Stimulated activated CD8-positive, alpha-beta memory T cell treated with anti-CD3 and anti-CD28 coated beads, Interleukin-2, amount 100 ng/mL, for 1 hour (primary cell): ENCODE measurements at regions not wholly inside any gene's neighbourhood (a gene's known extent, or its start where the extent isn't known, plus 50 kb on each side); places are given as distances from the start of the nearest gene placed in this dataset.

ENCODE experiments used
- DNase-seq, 2 donors: peaks; one replicate each; pipeline ENCODE4 v3.0.0-alpha.2; 2020; ENCODE audit warnings: low read depth in 2 of 2

DNA sequence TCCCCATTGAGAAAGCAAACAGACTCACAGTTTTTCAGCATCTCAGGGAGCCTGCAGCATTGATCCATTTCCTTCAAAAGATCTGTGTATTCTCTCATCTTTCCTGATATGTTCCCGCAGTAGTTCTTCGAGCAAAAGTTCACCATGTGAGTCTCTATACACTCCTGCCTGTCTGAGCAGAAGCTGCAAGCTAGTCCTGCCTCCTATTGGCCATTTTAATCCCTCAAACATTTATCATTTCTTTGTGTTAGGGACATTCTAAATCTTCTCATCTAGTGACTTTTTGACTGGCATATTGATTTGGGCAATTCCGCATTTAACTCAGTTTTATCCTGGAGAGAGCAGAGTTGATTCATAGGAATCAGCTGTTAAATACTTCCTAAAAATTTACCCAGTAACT, 660.4 kb upstream of the KLF12 start:
- no peak for DNase-seq

DNA sequence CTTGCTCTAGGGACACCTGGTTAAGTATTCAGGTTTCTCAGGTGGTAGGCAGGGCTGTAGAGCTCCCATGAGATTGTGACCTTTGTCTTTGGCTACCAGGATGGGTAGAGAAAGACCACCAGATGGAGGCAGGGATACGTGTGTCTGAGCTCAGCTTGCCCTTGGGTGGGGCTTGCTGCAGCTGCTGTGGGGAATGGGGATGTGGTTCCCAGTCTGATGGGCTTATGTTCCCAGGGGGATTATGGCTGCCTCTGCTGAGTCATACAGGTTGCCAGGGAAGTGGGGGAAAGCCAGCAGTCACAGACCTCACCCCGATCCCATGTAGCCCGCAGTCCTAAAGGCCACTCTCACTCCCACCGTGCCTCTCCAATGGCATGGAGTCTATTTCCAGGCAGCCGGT, 659.9 kb upstream of the KLF12 start:
- DNase-seq, result no peak

- no peak for DNase-seq
Observed at GRCh38 chr13:74784959-74785358, 650.8 kb upstream of the KLF12 start.

GRCh38 chr13:74778946-74779345, 644.7 kb upstream of the KLF12 start:
- no peak for DNase-seq

DNA sequence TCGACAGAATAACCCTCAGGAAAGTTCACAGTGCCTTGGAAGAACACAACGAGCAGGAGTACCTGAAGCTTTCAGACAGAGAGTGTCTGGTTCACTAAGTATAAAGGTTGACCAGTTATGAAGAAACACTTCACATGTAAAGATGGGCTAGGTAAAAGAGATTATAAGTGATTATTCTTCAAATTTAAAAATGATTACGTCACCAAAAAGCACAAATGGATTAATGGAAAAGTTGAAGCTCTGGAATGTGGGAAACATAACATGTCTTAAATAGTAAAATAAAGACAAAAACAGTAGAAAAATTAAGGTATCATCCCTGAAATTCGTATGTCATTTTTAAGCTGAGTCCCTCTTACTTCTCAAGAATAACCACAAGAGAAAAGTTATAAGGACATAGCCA, 643.9 kb upstream of the KLF12 start:
- no peak for DNase-seq

DNA sequence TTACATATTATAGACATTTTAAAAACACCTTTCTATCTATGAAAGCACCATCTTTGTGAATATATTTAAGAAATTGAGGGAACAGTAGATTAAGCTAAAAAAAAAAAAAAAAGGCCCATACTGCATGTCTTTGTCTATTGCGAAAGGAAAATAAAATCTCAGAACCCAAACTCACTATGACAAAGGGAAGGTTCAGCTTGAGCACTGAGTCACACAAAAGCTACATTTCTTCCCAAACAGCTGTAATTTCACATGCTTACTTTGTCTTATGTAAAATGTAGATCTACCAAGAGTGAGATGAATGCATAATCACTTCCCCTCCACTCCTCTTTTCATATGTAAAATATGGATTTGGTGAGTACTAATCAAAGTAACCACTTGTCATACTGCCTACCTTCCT, 640.1 kb upstream of the KLF12 start:
- DNase-seq, result no peak

DNA sequence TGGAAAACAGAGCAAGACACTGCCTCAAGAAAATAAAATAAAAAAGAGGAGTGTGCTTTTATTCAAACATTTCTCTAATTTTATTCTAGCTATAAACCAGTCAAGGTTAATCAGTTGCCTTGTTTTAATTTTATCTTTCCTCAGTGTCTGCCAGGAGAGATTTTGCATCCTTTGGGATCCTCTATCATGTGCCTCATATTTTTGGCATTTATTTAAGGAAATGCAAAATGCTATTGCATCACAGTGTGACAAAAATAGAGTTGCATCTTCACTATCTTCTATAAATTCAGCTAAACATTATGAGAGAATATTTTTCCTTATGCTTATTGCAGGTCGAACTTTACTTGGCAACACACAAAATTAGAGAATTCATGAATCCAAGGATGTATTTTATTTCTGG, 639.0 kb upstream of the KLF12 start:
- no peak for DNase-seq

GRCh38 chr13:74771964-74772363, 637.8 kb upstream of the KLF12 start:
- no peak for DNase-seq

DNA sequence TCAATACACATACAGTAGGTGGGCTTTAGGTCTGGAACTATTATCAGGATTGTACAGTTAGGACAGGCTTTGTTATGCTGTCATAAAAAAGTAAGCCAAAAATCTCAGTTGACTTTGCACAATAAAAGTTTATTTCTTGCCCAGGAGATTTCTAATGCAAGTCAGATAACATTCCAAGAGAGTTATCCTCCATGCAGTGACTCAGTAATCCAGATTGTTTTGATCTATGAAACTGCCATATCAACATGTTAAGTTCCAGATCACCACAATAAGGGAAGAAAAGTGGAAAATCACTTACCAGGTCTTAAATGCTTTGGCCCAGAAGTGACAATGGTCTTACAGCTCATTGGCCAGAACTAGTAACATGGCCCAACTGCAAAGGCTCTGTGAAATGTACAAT, 636.2 kb upstream of the KLF12 start:
- DNase-seq, result no peak

DNA sequence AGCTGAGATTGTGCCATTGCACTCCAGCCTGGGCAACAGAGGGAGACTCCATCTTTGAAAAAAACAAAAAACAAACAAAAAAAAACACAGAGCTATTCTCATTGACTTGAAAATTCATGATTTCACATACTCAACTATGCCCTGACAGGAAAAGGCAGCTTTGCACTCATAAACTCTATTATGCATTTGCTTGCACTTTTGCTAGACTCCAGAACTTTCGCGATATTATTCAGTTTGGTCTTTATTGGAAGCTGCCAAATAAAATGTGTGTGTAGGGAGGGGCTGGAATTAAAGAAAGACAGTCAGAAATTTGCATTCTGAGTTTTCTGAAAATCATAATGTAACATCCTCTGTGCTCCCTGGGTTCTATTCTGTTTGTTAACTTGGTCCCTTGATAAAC, 635.1 kb upstream of the KLF12 start:
- no peak for DNase-seq

- DNase-seq, result no peak
Observed at GRCh38 chr13:74768521-74769085, 634.4 kb upstream of the KLF12 start.

GRCh38 chr13:74767050-74767449, 632.8 kb upstream of the KLF12 start:
- no peak for DNase-seq

DNA sequence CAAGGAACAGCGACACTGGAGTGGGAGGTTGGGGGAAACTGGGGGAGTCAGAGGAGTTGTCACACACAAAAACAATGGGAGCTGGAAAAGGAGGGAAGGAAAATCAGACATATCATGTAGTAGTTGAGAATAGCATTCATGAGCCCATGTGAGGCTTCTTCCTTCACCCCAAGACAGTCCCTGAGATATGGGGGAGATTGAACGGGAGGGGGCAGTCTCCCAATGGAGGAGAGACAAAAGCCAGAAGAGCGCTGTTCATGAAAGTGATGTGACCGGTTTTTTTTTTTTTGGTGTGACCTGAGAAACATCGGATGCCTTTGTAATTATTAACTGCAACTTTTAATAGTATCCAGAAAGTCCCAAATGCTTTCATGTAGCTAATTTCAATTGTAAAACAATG, 631.8 kb upstream of the KLF12 start:
- no peak for DNase-seq

DNA sequence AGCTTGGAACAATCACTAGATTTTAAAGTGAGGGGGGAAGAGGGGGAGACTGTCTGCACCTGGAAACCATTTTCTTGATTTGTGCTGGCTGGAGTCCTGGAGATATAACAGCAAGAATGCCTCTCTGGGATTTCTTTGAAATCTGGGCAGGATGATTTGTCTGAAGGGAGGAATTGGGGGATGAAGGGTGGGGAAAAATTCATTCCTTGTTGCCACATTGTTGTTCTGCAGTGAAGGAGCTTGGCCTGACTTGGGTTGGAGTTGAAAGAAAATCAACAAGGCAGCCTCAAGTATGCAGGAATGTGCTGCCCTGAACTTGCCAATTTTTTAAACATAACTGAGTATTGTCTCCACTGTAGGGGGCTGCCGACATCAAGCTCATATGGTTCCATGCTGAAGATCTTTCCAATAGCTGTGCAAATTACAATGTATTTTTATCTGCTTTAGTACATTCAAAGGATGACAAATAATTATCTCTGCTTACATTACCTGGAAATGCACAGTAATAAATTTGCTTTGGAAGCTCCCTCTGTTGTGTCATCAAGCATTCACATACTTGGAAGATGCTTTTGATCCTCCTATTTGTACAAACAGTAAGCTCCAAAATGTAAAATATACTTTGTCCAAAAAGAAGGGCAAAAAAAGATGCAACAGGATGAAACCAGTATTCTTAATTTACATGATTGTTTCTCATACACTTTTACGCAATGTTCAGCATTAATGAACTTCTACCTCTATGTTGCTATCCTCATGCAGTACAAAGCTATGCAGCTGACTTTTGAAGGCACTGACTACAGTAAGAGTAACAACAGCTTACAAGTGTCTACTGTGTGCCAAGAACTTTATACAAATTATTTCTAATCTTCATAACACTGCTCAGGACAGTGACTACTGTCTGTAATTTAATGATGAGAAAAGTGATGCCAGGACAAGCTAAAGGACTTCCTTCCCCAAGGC, 627.9 kb upstream of the KLF12 start:
- DNase-seq, result no peak

- no peak for DNase-seq
Observed at GRCh38 chr13:74758188-74758587, 624.0 kb upstream of the KLF12 start.

GRCh38 chr13:74755065-74755464, 620.9 kb upstream of the KLF12 start:
- DNase-seq, result no peak

- no peak for DNase-seq
Observed at GRCh38 chr13:74751739-74752138, 617.5 kb upstream of the KLF12 start.

GRCh38 chr13:74747186-74747955, 613.2 kb upstream of the KLF12 start:
- no peak for DNase-seq

DNA sequence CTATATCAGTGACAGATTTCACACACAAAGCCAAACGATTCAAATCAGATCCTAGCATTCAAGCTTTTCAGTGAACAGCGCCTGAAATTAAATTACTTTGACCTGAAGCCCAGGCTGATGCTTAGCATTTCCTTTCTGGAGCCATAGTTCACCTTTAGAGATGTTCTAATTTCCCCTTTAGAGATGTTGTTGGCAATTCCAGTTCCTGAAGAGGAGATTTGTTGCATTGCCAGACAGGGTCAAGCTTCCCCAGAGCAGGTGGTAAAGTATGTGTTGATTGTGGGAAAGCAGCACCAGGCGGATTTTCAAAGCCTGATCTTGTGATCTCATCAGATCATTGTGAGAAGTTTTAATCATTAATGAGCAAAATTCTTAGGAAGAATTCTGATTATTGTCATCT, 609.8 kb upstream of the KLF12 start:
- no peak for DNase-seq

DNA sequence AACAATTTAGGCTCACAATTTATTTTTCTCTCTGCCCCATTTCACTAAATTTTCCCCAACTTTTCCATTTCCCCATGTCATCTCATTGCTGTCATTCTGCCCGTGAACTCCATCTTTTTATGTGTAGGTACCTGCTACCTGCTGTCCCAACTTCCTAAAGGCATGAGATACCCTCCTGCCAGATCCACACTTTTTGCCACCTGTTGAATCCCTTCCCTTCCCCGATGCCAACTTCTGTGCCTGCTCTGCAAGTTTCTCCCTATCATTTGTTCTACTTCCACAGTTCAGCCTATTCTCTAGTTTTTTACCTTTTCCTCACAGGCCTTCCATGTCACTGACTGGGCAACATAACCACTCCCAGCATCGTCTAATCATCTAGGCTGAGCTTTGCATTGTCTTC, 607.5 kb upstream of the KLF12 start:
- DNase-seq, result no peak

DNA sequence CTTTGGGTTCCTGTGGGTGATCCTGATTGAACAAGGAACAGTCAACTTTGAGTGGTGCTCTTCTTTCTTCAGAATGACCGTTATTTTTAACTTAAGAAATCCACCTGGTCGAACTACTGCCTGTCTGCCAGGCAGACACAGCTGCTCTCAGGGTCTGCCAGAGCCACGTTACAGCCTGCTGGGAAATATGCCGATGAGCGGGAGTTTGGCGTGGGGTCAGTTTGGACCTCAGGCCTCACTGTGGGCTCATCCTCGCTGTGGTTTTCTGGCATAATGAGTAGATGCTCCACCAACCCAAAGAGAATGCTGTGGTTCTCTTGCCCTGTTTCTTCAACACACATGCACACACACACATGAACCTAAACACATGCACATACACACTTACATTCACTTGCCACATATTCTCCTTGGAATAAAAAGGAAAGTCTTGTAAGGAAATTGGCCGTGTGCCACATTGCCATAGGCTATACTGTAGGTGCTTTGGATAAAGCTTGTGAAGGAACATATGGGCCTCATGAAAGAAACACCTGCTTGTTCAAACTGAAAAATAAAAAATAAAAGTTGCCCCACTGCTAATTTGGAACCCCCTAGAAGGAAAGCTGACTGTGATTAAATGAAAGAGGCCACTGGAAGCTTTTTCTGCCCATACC, 598.7 kb upstream of the KLF12 start:
- no peak for DNase-seq

DNA sequence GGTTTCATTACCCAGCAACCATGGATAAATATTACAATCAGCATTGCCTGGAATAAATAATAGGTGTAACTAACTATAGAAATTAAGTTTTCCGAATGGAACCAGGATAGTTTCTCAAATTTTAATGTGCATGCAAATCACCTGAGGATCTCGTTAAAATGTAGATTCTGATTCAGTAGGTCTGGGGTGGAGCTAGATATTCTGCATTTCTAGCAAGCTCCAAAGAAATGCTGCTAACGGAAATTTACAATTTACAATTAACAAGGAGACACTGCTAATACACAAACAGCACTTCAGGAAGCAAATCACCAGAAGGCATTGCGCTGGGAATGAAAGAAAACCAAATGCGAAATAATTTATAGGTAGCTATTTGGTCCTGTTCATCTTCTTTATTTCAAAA, 597.5 kb upstream of the KLF12 start:
- DNase-seq, result no peak
